Smooth muscle cell (in vitro differentiated cells): ENCODE measurements at regions not wholly inside any gene's neighbourhood (a gene's known extent, or its start where the extent isn't known, plus 50 kb on each side); places are given as distances from the start of the nearest gene placed in this dataset.

ENCODE experiments used
- DNase-seq: peaks from one replicate; lab custom pipeline; 2025; ENCODE audit not compliant: unreplicated experiment; lab: John Stamatoyannopoulos, UW
- H2AFZ ChIP-seq: fragments of 200-600 bp; sonication (generic); 2 replicates; pipeline ENCODE4 v1.6.0; 2016; ENCODE audit warnings: antibody characterized with exemption, low read depth, mild to moderate bottlenecking
- H3F3A ChIP-seq: fragments of 200-600 bp; sonication (generic); 2 replicates; pipeline ENCODE4 v1.6.0; 2017; ENCODE audit warnings: antibody characterized with exemption, low read depth
- H3K27ac ChIP-seq: fragments of 200-600 bp; sonication (generic); 2 replicates; pipeline ENCODE4 v1.5.1; 2016; ENCODE audit warnings: low read depth, mild to moderate bottlenecking
- H3K27me3 ChIP-seq: fragments of 200-600 bp; sonication (generic); 2 replicates; pipeline ENCODE4 v1.6.1; 2016; ENCODE audit warnings: low read depth, mild to moderate bottlenecking
- H3K36me3 ChIP-seq: fragments of 200-600 bp; sonication (generic); 2 replicates; pipeline ENCODE4 v1.5.1; 2016; ENCODE audit warnings: low read depth
- H3K4me1 ChIP-seq: fragments of 200-600 bp; sonication (generic); 2 replicates; pipeline ENCODE4 v1.5.1; 2016; ENCODE audit warnings: low read depth
- H3K4me2 ChIP-seq: fragments of 200-600 bp; sonication (generic); 2 replicates; pipeline ENCODE4 v1.6.0; 2016; ENCODE audit warnings: mild to moderate bottlenecking
- H3K4me3 ChIP-seq: fragments of 200-600 bp; sonication (generic); 2 replicates; pipeline ENCODE4 v1.5.1; 2016; ENCODE audit warnings: mild to moderate bottlenecking
- H3K79me2 ChIP-seq: fragments of 200-600 bp; sonication (generic); 2 replicates; pipeline ENCODE4 v1.6.0; 2016; ENCODE audit warnings: low read depth, mild to moderate bottlenecking
- H3K9ac ChIP-seq: fragments of 200-600 bp; sonication (generic); 2 replicates; pipeline ENCODE4 v1.6.0; 2016; ENCODE audit warnings: low read depth
- H3K9me3 ChIP-seq: fragments of 200-600 bp; sonication (generic); replicated peaks from 2 replicates; pipeline ENCODE4 v1.5.1; 2016; ENCODE audit warnings: low read depth
- H4K20me1 ChIP-seq: fragments of 200-600 bp; sonication (generic); 2 replicates; pipeline ENCODE4 v1.6.0; 2016; ENCODE audit warnings: low read depth
- CTCF ChIP-seq: fragments of 200-600 bp; sonication (generic); IDR thresholded peaks from 2 replicates; pipeline ENCODE4 v1.5.1; 2017; ENCODE audit warnings: borderline replicate concordance, mild to moderate bottlenecking, antibody characterized with exemption; ENCODE audit not compliant: insufficient read depth, poor library complexity, severe bottlenecking
- WGBS: methylation state at CpG from one replicate; pipeline ENCODE4 v1.1.7; 2016; ENCODE audit warnings: low lambda C conversion rate; 5-methylcytosine and 5-hydroxymethylcytosine counted together

GRCh38 chr21:18970416-18970815 is 566.8 kb upstream of the TMPRSS15 start:
- no peak for DNase-seq
- Histone ChIP-seq H2AFZ (no peak overlapping the region), H3K4me3 (no peak overlapping the region), H3K9me3 (no peaks in the 10 kb centered on the region), H3K79me2 (no peaks in the 10 kb centered on the region), H3K4me1 (no peaks in the 10 kb centered on the region), H3K9ac (no peak overlapping the region), H3F3A (no peaks in the 10 kb centered on the region), H4K20me1 (no peaks in the 10 kb centered on the region), H3K27me3 (no peaks in the 10 kb centered on the region), H3K27ac (no peak overlapping the region), H3K36me3 (no peaks in the 10 kb centered on the region), H3K4me2 (no peak overlapping the region)
- no peak for TF ChIP-seq CTCF
- WGBS, result 38% methylated on average over 1 of the region's 1 CpG

GRCh38 chr21:18970941-18971340 is 567.4 kb upstream of the TMPRSS15 start:
- H3K4me3 ChIP-seq, result no peak overlapping the region
- no peak for TF ChIP-seq CTCF
- H3K9ac ChIP-seq, result no peak overlapping the region
- no peaks in the 10 kb centered on the region for H3K27me3 ChIP-seq
- no peaks in the 10 kb centered on the region for H3K4me1 ChIP-seq
- DNase-seq, result no peak
- no peak overlapping the region for H3K27ac ChIP-seq
- WGBS, result 60% methylated on average over 1 of the region's 1 CpG
- no peak overlapping the region for H2AFZ ChIP-seq
- no peak overlapping the region for H3K4me2 ChIP-seq
- no peaks in the 10 kb centered on the region for H3K36me3 ChIP-seq
- H3F3A ChIP-seq, result no peaks in the 10 kb centered on the region
- no peaks in the 10 kb centered on the region for H4K20me1 ChIP-seq
- H3K9me3 ChIP-seq, result no peaks in the 10 kb centered on the region
- no peaks in the 10 kb centered on the region for H3K79me2 ChIP-seq

DNA sequence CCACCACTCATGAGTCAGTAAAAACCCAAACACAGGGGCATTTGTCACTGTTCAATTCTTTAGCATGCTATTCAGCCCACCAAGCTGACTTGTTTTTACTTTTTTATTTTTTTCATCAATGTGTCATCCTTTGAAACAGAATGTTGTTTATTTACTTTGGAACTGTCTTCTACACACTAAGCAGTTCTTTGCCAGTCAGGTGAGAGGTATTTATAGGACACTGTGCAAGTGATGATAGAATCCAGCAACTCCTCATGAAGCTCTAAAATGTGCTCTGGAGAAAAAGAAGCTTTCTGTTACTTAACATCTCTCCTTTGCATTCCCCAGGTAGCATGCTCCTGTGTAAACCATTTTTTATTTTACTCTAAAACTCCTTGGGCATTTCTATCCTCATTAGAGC is 582.0 kb upstream of the TMPRSS15 start:
- Histone ChIP-seq H4K20me1 (no peaks in the 10 kb centered on the region), H3K36me3 (no peaks in the 10 kb centered on the region), H3K9ac (no peak overlapping the region), H3F3A (no peaks in the 10 kb centered on the region), H3K4me3 (no peak overlapping the region), H3K79me2 (no peaks in the 10 kb centered on the region), H3K27ac (no peak overlapping the region), H3K4me2 (no peak overlapping the region), H3K9me3 (no peaks in the 10 kb centered on the region), H2AFZ (no peak overlapping the region), H3K4me1 (no peaks in the 10 kb centered on the region), H3K27me3 (no peaks in the 10 kb centered on the region)
- DNase-seq, result no peak
- no peak for TF ChIP-seq CTCF

DNA sequence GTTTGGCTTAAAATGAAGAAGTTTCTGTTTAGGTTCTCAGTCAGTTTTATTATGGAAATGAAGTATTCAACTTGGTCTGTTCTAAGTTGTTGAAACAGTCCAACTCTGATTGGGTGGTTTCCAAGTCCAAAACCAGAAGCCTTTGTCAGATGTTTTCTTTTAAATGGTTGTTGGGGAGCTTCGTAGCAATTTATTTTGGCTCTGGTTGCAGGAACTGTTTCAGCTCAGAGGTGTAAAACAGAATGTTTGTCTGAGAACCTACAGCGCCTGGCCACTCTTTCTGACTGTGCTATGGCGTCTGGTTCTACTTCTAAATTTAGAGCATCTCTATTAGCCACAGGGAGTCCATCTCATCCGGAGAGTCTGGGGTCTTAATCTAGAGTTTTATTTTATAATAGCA is 582.6 kb upstream of the TMPRSS15 start:
- H3K9me3 ChIP-seq, result no peaks in the 10 kb centered on the region
- no peaks in the 10 kb centered on the region for H3K27me3 ChIP-seq
- H3K4me3 ChIP-seq, result no peak overlapping the region
- H3F3A ChIP-seq, result no peaks in the 10 kb centered on the region
- no peak overlapping the region for H3K9ac ChIP-seq
- H3K4me2 ChIP-seq, result no peak overlapping the region
- WGBS, result 86% methylated on average over 4 of the region's 4 CpGs
- H4K20me1 ChIP-seq, result no peaks in the 10 kb centered on the region
- no peaks in the 10 kb centered on the region for H3K36me3 ChIP-seq
- H3K79me2 ChIP-seq, result no peaks in the 10 kb centered on the region
- no peak for DNase-seq
- no peak for TF ChIP-seq CTCF
- no peaks in the 10 kb centered on the region for H3K4me1 ChIP-seq
- no peak overlapping the region for H3K27ac ChIP-seq
- H2AFZ ChIP-seq, result no peak overlapping the region
